ENCODE measurements at regions not wholly inside any gene's neighbourhood (a gene's known extent, or its start where the extent isn't known, plus 50 kb on each side); places are given as distances from the start of the nearest gene placed in this dataset.
A peak's percentile ranks its signal among the peaks of the same experiment; 100 is the strongest.
"Not testable (repeated sequence)": the region's sequence is repeated elsewhere in the genome, so short reads cannot be mapped to it uniquely, and the experiment has no call there.

DNA sequence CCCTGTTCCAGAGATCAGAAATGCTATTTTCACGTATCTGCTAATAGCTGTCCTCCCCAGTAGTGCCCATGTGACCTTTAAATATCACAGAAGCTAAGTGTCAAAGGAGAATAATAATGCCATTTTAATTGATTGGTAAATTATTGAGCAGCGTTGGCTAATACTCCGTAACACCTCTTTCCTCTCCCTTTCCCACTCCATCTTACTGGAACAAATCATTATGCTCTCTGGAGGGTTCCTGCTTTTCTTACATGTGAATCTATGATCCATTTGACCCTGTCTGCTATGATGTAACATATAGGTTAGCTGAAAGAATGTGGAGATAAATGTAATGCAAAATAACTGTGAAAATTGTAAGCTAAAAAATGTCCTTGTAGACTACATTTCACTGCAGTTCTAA lies 383.6 kb upstream of the GYPC start (continued):
- TF ChIP-seq, protein P1, sequence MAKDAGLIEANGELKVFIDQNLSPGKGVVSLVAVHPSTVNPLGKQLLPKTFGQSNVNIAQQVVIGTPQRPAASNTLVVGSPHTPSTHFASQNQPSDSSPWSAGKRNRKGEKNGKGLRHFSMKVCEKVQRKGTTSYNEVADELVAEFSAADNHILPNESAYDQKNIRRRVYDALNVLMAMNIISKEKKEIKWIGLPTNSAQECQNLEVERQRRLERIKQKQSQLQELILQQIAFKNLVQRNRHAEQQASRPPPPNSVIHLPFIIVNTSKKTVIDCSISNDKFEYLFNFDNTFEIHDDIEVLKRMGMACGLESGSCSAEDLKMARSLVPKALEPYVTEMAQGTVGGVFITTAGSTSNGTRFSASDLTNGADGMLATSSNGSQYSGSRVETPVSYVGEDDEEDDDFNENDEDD (CRISPR knock-in tag; IDR thresholded peaks at IDR 0.05; ENCODE audit: borderline replicate concordance), result no peak
- no peak for TF ChIP-seq PAX8 (CRISPR knock-in tag; IDR thresholded peaks at IDR 0.05; ENCODE audit: borderline replicate concordance)
- no peak for TF ChIP-seq REXO4 (CRISPR knock-in tag; IDR thresholded peaks at IDR 0.05; ENCODE audit: borderline replicate concordance)
- TF ChIP-seq ZSCAN21 (CRISPR knock-in tag; IDR thresholded peaks at IDR 0.05; ENCODE audit: borderline replicate concordance), result no peak

DNA sequence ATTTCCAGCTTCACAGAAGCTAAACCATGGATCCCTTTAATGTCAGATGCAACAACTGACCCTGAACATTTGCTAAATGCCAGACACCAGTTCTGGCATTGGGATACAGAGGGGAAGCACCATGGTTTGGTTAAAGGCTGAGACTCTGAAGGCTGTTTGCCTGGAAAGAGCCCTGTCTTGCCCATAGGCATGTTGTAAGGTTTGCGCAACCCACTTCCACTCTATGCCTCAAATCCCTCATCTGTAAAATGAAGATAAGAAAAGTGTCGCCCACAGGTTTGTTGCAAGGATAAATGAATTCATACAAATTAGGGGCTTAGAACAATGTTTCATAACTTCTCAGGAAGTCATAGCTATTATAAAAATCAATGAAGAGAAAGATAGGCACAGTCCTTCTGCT lies 380.9 kb upstream of the GYPC start:
- FAIRE-seq (no peak), DNase-seq (ENCODE audit: low spot score) (no peak), ATAC-seq (no peak)
- WGBS (ENCODE audit: low lambda C conversion rate), result 72% methylated on average over 2 of the region's 2 CpGs
- ChIA-PET CTCF (ENCODE audit: low intra/inter-chr PET ratio, low total read pairs) (no interaction called here), POLR2A (no interaction called here)
- Histone ChIP-seq H3K27me3 (ENCODE audit: control insufficient read depth in 1 of 2, insufficient read depth in 2 of 2, low read length in 2 of 2) (no peaks in the 10 kb centered on the region), H3K27ac (ENCODE audit: extremely low read length, insufficient read depth, low read length) (no peak overlapping the region), H3K4me1 (ENCODE audit: insufficient read depth, low read length) (no peaks in the 10 kb centered on the region), H4K20me1 (ENCODE audit: insufficient read depth, low read length) (no peaks in the 10 kb centered on the region), H2AFZ (ENCODE audit: low read length) (no peak overlapping the region), H3K4me3 (replicated peaks in 1 of 3; ENCODE audit: insufficient read depth in 1 of 3, low read depth in 2 of 3, low read length in 3 of 3) (no peak overlapping the region), H3K9ac (ENCODE audit: insufficient read depth, low read depth, low read length) (no peak overlapping the region), H3K9me3 (ENCODE audit: low read length) (no peaks in the 10 kb centered on the region), H3K79me2 (ENCODE audit: insufficient read depth, low read length) (no peaks in the 10 kb centered on the region), H3K36me3 (replicated peaks in 1 of 2; ENCODE audit: control insufficient read depth in 1 of 2, insufficient read depth in 2 of 2, low read length in 2 of 2) (no peaks in the 10 kb centered on the region), H3K4me2 (ENCODE audit: low read depth, low read length) (no peak overlapping the region)
- intact Hi-C loops (cut with micrococcal nuclease; ENCODE audit: unreplicated experiment), result no loop called here
- in situ Hi-C loops (cut with HindIII; ENCODE audit: extremely low pct_ligation_motif_present, low pct_unique_long_range_greater_than_20kb), result no loop called here
- BruUV-seq (replicated peaks), result no TSS peak
- no peak for TF ChIP-seq TEAD2 (CRISPR knock-in tag; IDR thresholded peaks at IDR 0.05)
- peak; percentile 34; the same call in 1 of the 2 replicates for TF ChIP-seq CEBPB (IDR thresholded peaks at IDR 0.05; ENCODE audit: borderline replicate concordance, low read depth, low read length)

DNA sequence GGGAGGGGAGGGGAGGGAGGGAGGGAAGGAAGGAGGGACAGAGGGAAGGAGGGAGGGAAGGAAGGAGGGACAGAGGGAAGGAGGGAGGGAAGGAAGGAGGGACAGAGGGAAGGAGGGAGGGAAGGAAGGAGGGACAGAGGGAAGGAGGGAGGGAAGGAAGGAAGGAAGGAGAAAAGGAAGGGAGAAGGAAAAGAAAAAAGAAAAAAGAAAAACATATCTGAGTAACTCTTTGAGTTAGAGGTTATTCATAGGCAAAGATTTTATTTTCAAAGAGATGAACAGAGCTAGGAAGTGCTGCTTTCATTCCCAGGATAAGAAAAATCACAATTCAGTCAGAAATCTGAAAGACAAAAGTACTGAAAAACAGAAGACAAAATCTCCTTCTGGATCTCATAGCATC lies 379.7 kb upstream of the GYPC start:
- H3K9me3 ChIP-seq (ENCODE audit: low read length); H3K4me2 ChIP-seq (ENCODE audit: low read depth, low read length); CTCF ChIA-PET (ENCODE audit: low intra/inter-chr PET ratio, low total read pairs); BruUV-seq (replicated peaks); H3K4me1 ChIP-seq (ENCODE audit: insufficient read depth, low read length); ATAC-seq; H4K20me1 ChIP-seq (ENCODE audit: insufficient read depth, low read length); H3K27ac ChIP-seq (ENCODE audit: extremely low read length, insufficient read depth, low read length); in situ Hi-C loops (cut with HindIII; ENCODE audit: extremely low pct_ligation_motif_present, low pct_unique_long_range_greater_than_20kb); H3K4me3 ChIP-seq (replicated peaks in 1 of 3; ENCODE audit: insufficient read depth in 1 of 3, low read depth in 2 of 3, low read length in 3 of 3); FAIRE-seq; H2AFZ ChIP-seq (ENCODE audit: low read length); H3K79me2 ChIP-seq (ENCODE audit: insufficient read depth, low read length); DNase-seq (ENCODE audit: low spot score); H3K27me3 ChIP-seq (ENCODE audit: control insufficient read depth in 1 of 2, insufficient read depth in 2 of 2, low read length in 2 of 2); H3K9ac ChIP-seq (ENCODE audit: insufficient read depth, low read depth, low read length); intact Hi-C loops (cut with micrococcal nuclease; ENCODE audit: unreplicated experiment); H3K36me3 ChIP-seq (replicated peaks in 1 of 2; ENCODE audit: control insufficient read depth in 1 of 2, insufficient read depth in 2 of 2, low read length in 2 of 2); POLR2A ChIA-PET: not testable (repeated sequence)
- TF ChIP-seq HNRNPK (IDR thresholded peaks at IDR 0.05; ENCODE audit: low read depth, low read length, poor library complexity, severe bottlenecking) (peak; percentile 60), PCBP2 (optimal IDR thresholded peaks at IDR 0.05; ENCODE audit: low read depth, low read length, poor library complexity, severe bottlenecking) (peak; percentile 41)

Data from HepG2 (cell line).